ENCODE measurements at regions not wholly inside any gene's neighbourhood (a gene's known extent, or its start where the extent isn't known, plus 50 kb on each side); places are given as distances from the start of the nearest gene placed in this dataset.

DNA sequence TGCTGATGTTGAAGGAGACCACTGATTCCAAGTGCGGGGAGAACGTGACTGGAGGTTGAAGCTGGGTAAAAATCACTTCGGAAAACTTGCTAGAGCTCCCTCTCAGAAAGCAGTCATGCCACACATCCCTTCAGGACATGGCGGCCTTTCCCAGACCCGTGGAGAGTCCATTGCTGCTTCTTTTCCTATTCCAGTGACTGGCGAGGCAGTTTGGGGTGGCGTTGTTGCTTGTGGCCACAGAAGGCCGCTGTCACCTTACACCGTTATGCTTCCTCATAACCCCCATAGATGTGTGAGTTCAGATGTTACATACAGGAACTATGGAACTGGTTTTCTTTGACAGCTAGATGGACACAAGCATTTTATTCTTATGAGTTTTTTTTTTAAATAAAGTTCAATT, 235.6 kb upstream of the POM121L12 start:
- TF ChIP-seq EP300 (IDR thresholded peaks at IDR 0.05): no peak
- TF ChIP-seq POLR2A (IDR thresholded peaks at IDR 0.05): no peak
- TF ChIP-seq, protein P1, sequence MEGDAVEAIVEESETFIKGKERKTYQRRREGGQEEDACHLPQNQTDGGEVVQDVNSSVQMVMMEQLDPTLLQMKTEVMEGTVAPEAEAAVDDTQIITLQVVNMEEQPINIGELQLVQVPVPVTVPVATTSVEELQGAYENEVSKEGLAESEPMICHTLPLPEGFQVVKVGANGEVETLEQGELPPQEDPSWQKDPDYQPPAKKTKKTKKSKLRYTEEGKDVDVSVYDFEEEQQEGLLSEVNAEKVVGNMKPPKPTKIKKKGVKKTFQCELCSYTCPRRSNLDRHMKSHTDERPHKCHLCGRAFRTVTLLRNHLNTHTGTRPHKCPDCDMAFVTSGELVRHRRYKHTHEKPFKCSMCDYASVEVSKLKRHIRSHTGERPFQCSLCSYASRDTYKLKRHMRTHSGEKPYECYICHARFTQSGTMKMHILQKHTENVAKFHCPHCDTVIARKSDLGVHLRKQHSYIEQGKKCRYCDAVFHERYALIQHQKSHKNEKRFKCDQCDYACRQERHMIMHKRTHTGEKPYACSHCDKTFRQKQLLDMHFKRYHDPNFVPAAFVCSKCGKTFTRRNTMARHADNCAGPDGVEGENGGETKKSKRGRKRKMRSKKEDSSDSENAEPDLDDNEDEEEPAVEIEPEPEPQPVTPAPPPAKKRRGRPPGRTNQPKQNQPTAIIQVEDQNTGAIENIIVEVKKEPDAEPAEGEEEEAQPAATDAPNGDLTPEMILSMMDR (IDR thresholded peaks at IDR 0.05): no peak
